H1 (cell line): ENCODE measurements at regions not wholly inside any gene's neighbourhood (a gene's known extent, or its start where the extent isn't known, plus 50 kb on each side); places are given as distances from the start of the nearest gene placed in this dataset.

Experiments
- CEBPB ChIP-seq: IDR thresholded peaks from 2 replicates; pipeline ENCODE4 v1.6.1; 2012; ENCODE audit warnings: low read depth, low read length
- CTCF ChIP-seq, 3 experiments: IDR thresholded peaks; 1 replicate in 2 of 3; 2 replicates in 1 of 3; pipeline versions ENCODE4 v1.5.1 to v1.6.1; 2011; ENCODE audit warnings: low read length in 3 of 3, mild to moderate bottlenecking in 3 of 3, inconsistent platforms in 2 of 3, low read depth in 1 of 3, moderate library complexity in 1 of 3; ENCODE audit not compliant: insufficient read depth in 1 of 3; ENCODE audit errors: control extremely low read depth in 1 of 3

- TF ChIP-seq CEBPB (no peak), CTCF (IDR thresholded peaks at IDR 0.05; ENCODE audit: control extremely low read depth in 1 of 3, insufficient read depth in 1 of 3, low read depth in 1 of 3, low read length in 3 of 3) (no peak)
Measured at GRCh38 chr12:75891072-75891471, 140.5 kb downstream of the PHLDA1 start.
